HG02840 (cell line): ENCODE measurements at regions not wholly inside any gene's neighbourhood (a gene's known extent, or its start where the extent isn't known, plus 50 kb on each side); places are given as distances from the start of the nearest gene placed in this dataset.

Source experiments
- ATAC-seq: cut with Tn5 transposase; IDR thresholded peaks from one replicate; pipeline ENCODE4 v1.9.1; 2021; ENCODE audit warnings: mild to moderate bottlenecking, moderate library complexity, moderate number of reproducible peaks; ENCODE audit not compliant: unreplicated experiment, low FRiP score

DNA sequence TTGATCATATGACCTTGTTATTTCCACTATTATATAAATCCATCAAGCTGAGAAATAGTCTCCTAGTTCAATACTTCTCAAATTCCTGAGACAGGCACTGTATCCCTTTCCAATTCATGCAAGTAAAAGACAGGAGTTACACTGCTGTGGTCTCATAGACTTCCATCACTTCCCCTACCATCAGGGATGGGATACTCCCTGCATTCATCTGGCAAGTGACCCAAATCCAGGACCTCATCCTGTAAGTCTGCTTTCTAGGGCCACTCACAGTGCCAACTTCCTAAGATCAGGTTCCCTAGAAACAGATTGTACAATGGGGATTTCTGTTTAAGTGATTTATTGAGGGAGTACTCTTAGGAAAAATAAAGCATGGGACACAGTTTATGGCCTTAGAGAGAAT lies 424.0 kb upstream of the CDH7 start:
- ATAC-seq: no peak

DNA sequence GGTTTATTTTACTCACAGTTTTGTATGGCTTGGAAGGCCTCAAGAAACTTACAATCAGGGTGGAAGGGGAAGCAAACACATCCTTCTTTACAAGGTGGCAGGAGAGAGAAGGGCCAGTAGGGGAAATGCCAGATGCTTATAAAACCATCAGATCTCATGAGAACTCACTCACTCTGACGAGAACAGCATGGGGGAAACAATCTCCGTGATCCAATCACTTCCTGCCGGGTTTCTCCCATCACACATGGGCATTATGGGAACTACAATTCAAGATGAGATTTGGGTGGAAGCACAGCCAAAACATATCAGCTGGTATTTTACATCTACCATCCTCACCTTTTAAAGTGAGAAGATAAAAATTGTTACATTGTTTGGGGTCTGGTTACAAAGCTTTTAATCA lies 427.9 kb upstream of the CDH7 start:
- no peak for ATAC-seq

DNA sequence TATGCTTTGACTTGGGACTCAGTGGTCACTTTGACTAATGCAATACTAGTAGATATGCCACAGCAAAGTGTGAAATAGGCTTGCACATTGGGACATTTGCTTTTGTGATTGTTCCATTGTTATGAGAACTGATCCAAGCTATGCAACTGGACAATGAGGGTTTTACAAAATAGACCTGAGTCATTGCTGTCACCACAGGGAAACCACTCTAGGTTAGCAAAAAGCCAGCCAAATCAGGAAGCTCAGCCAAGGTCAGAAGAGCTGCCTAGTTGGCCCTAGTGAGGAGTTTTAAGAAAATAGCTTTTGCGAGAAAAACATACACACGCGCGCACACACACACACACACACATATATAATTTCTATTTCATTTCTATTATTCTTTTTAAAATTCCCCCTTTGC lies 452.4 kb upstream of the CDH7 start:
- no peak for ATAC-seq

DNA sequence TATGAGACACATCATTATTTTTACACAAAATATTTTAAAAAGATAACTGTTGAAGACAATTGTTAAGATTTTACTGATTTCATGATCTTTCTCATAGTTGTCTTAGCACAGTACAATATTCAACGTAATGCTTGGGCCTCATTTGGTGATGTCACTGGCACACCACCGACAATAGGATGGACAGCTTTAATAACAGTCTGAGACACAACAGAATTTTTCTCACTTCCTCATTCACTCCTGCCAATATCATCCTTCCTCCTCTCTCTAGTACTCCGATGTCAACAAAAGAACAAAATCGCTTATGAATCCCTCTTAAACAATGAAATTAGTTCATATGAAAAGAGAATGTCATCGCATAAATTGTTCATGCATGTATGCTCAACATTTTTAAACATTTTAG lies 461.9 kb upstream of the CDH7 start:
- no peak for ATAC-seq

DNA sequence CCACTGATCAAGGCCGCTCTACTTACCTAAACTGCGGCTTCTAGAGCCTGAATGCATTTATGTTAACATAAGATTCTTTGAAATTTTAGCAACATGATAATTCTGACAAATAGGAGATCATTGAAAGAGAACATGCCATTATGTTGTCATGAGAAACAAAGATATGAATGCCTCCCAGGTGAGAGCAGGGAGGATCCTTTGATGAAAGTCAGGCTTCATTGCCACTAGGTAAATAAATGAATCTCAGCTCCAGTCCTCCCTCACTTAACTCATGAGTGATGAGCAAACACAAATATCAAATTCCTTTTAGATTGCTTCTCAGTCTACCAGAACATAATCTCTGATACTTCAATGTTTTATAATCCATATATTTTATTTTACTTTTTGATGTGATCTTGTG lies 463.2 kb upstream of the CDH7 start:
- no peak for ATAC-seq

DNA sequence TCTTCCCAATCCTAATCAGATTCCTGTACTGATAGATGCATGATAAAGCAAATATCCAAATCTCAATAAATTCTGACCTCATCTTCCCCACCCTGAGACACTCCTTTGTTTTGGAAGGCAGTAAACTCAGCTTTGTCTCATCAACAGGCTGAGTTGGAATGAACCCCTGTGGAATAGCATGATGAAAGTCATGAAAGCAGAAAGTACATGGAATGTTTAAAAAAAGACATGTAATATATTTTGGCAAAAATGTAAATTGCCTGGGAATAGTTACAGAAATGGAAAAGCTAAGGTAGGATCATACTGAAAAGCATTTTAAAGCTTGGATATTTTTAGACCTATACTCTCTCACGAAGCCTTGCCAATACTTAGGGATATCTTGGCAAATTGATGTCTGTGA lies 468.7 kb upstream of the CDH7 start:
- no peak for ATAC-seq

DNA sequence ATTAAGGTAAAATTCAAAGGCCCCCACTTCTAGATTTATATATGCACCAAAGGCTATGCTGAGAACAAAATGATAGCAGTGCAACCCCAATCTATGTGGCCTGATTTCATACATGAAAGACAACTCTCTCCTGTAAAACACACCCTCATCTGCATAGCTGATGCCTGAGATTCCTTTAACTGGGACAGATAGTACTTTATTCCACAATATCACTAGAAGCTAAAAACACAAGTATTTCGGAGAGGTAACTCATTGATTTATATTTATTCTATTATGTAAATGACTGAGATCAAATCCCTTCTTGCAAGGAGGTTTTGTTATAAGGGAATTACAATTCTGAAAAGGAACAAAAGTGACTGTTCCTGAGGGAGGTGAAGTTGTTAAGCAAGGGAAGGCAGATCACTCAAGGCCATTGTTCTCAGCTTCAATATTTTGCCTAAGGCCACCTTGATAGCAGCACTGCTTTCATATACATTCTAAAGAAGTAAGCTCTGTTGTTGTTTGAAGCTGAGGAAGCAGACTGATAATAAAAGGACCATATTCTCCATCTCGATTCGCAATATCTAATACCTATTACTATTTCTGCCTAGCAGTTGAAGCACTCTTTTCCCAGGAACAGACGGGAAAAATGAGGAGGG lies 471.0 kb upstream of the CDH7 start:
- no peak for ATAC-seq

DNA sequence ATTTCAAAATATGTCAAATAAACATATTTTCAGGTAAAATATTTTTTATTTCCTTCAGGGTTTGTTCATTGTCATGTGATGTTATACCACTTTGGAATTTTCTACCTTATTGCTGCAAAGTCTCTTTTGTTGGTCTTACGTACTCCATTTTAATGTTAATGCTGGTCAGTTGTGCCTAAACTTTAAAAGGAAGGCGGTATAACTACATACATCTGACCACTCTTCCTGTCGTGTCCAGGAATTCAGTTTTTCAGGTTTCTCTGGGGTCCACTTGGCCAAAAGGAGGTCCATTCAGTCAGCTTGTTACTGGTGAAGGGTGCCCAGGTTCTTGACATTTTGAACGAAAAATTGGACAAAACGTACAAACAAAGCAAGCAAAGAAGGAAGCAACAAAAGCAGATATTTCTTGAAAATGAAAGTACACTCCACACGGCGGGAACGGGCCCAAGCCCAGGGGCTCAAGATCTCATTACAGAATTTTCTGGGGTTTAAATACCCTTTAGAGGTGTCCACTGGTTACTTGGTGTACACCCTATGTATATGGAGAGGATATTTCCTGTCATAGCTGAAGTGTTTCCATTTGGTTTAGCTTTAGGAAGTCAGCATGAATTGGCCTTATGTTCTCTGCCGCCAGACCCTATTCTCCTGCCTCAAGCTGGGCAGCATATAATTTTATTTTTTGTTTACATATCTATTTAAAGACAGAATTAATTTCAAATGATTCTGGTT lies 471.7 kb upstream of the CDH7 start:
- no peak for ATAC-seq

DNA sequence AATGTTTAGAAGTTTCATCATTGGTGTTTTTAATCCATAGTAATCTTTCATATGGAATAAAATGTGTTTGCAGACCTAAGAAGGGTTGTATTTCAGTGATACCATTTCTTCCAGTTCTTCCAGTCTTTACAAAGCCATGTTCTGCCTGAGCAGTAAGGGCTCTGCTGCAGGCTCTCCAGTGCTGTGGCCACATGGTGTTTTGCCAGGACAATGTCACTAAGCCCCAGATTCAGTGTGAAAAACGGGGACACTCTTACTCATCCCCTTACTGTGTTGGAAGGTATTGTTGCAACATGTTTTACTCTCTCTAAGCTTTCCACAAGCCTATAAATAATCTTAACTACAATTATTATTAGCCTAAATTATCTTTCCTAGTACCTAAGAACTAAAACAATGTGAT lies 481.4 kb upstream of the CDH7 start:
- no peak for ATAC-seq

DNA sequence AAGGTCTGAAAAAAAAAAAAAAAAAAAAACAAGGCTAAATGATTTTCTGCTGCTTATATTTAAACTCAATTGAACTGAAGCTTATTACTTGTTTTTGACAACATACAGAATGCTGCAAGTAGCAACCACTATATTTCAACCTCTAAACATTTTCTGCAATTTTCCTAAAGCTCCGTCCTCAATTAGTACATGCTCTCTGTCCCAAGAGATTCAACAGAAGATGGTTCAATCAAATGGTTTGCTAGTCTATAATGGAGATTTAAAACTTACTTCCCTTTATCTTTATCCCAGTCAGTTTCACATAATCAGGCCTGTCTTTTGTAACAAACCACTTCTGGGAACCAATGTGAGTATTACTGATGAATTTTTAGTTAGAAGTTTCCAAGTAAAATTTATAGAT lies 485.1 kb upstream of the CDH7 start:
- no peak for ATAC-seq

DNA sequence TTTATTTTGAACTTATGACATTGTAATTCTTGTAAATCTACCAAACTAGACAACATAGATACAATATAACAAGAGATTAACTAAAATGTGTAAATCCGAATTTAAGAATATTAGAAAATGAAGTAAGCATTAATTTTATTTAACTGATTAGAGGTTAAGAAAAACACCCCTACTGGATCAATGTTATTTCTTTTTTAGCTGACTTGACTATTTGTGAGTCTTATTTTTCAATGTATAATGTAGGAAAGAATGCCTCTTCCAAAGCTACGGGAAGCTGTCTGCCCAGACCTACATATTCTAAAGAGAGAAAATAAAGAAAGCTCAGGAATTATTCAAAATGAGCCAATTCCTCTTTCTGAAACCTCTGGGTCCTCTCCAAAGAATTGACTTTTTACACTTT lies 490.8 kb upstream of the CDH7 start:
- ATAC-seq: no peak

DNA sequence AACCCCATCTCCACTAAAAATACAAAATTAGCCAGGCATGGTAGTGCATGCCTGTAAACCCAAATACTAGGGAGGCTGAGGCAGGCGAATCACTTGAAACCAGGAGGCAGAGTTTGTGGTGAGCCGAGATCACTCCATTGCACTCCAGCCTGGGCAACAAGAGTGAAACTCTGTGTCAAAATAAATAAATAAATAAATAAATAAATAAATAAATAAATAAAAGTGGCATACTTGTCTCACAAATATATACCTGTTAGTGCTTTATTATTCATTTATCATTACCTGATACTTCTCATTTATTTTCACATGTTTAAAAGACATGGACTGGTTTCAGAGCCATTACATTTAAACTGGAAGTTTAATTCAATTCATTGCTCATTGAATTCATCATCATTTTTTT lies 491.4 kb upstream of the CDH7 start:
- no peak for ATAC-seq

DNA sequence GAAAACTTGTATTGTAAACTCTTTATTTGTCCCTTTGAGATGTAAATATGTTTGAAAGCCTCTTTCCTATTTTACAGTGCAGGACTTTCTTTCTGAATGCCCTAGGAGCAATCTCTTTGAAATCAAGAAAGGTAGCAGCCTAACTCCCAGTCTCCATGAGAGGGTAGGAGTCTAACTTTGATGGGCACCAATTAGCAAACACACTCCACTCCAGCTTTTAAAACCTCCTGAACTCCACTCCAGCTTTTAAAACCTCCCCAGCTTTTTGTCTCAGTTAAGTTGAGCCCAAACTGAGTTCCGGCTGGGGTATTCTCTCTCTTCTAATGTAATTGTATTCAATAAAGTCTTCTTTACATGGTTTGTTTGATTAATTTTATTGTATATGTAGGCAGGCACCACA lies 493.7 kb upstream of the CDH7 start:
- ATAC-seq: no peak

DNA sequence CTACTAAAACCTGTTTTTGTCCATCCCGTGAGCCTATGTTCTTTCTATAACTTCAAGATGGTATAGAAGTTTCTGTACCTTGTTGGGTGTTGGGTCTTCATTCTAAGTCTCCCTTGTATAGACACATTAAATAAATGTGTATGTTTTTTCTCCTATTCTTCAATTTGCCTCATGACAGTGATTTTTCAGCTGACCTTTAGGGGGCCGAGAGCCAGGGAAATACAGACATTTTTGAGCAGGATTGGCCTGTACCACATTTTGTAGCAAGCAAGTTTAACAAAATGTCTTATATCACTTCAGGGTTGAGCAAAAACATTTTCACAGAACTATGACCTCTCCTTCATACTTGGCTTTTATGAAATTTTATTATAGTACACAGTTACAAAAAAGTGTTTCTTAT lies 495.4 kb upstream of the CDH7 start:
- no peak for ATAC-seq

DNA sequence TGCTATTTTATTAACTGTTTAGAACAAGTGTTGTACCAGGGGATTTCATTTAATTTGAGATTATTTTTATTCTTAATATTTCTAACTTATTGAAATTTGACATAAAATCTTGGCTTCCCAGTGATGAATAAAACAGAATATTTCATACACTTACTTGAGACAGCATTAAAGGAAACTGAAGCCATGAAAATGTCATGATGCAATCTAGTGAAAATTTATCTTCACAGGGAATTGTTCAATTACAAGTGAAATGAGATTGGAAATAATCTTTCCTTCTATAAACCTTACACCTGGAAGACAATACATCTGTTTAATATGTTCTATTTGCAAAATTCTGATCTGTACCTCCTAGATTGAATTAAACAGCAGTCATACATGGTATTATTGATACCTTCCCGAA lies 511.0 kb upstream of the CDH7 start:
- ATAC-seq: no peak

DNA sequence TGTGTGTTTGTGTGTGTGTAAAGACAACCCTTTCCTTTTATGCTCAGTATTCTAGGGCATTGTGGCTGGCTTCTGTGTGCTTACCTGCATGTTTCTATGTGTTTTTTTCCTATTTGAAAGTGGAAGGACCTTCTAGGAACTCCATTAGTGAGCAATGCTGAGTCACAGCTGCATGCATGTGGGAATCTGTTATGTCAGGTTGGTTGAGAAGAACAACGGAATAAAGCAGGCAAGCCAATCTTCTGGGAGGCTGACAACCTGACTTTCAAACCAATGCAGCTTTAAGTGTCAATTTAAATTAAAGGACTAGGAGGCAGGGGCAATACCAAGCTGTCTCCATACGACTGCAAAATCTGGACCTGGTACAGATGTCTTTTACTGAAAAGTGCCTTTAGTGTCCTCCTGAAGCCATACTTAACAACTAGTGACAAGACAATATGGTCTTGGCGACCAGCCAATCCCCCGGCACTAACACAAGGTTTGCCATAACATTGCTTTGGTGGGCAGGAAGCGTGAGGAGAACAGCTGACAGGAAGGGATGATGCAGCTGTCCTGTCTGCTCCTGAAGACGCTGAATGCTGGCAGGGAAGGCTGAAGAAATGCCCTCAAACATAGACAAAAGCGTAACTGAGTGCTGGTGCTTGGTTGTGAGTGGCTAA lies 514.7 kb upstream of the CDH7 start:
- ATAC-seq: no peak

DNA sequence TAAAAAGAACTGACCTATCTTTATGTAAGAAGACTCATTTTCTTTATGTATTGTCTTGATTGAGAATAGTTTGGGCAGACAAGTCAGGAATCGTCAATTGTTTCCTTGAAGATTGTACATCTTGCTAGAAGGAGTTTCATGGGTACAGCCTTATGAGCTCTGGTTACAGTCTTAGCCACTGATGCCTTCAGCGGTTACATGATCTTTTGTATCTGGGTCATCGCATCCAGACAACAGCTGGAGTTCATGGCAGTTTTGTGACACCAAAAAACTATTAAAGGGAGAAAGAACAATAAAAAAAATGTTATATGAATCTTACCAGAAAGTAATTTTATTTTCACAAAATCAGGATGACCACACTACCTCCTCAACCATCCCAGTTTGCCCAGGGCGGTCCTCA lies 520.5 kb upstream of the CDH7 start:
- ATAC-seq: no peak

DNA sequence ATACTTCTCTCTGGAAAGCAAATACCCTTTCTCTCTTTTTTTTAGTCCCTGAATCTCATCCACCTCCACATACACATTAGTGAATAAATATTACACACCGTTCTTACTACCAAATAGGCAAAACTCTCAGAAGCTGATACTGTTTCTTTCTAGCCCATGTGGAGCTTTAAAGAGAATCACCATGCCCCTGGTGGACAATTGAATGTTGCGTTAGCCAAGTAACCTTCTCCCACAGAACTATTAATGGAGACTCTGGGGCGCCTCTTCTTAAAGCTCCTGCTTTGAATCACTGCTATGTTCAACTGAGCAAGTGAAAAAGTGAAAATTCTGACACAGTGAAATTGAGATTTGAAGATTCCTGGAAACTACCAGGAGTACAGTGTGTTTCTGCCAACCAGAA lies 522.8 kb upstream of the CDH7 start:
- ATAC-seq: no peak

DNA sequence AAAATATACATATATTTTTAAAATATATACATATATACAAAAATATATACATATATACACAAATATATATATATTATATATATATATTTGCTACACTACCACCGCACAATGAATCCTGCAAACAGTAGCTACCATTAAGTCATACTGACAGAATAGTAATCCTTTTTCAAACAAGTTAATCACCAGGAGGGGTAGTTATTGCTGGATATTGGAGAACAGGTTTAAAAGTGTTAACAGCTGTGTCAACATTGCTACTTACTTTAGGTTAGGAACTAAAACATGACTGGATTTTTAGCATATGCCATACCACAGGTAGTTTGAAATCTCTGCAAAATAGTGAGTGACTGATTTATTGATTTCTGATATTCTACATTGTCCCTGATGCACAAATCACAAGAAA lies 529.1 kb upstream of the CDH7 start:
- no peak for ATAC-seq

DNA sequence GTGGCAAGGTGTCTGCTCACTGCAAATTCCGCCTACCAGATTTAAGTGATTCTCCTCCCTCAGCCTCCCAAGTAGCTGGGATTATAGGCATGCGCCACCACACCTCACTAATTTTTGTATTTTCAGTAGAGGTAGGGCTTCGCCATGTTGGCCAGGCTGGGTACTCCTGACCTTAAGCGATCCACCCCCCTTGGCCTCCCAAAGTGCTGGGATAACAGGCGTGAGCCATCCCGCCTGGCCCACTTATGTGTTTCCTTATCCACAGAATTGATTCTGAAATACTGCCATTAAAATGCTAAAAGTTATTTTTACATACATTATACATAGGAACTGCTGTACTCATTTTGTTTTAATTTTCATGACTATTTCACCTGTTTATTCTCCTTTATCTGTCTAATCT lies 529.7 kb upstream of the CDH7 start:
- ATAC-seq: no peak

DNA sequence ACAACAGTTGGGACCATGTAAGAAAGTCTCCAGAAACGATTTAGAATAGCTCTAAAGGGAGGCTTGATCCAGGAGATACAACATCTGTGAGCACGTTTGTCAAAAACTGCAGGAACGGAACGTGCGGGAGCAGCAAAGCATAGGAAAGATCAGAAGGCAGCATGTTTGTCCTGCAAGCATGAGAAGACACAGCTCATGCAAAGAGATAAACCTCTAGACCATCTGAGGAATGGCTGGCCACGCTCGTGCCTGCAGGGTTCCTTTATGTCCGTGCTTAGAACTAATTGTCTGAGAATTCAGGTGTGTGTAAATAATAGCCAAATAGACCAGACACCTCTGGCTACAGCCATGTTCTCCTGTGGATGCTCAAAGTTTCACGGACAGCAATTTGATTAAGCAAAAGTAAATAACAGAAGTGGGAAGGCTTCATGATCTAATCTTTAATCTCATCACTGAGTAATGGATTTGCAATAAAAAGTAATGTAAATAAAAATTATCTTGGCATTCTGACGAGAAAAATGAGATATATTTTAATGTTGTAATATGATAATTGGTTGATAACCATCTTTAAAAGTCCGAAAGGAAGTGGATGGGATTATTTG lies 534.8 kb upstream of the CDH7 start:
- ATAC-seq: no peak

DNA sequence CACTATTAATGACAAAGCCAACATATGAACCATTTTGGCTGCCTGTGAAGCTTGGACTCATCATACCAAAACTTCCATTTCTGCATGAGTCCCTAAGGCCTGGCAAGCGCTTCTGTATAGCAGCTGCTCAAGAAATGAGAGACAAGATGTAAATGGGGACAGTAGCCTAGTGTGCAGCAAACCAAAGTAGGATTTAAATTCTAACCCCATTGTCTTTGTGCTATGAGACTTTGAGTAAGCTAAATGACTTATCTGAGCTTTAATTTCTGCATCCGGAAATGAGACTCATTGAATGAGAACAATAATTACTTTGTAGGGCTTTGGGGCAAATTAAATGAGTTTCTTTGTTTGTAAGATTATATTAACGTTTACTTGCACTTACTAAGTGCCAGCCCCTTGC lies 536.4 kb upstream of the CDH7 start:
- no peak for ATAC-seq
